H4 (cell line): ENCODE measurements at regions not wholly inside any gene's neighbourhood (a gene's known extent, or its start where the extent isn't known, plus 50 kb on each side); places are given as distances from the start of the nearest gene placed in this dataset.
A peak's percentile ranks its signal among the peaks of the same experiment; 100 is the strongest.
"Not testable (repeated sequence)": the region's sequence is repeated elsewhere in the genome, so short reads cannot be mapped to it uniquely, and the experiment has no call there.

Experiments used
- DNase-seq: peaks from one replicate; pipeline ENCODE4 v3.0.0-alpha.2; 2015; ENCODE audit warnings: low spot score

- no peak for DNase-seq
Observed at GRCh38 chr6:20263059-20263458, 50.8 kb upstream of the MBOAT1 start.

GRCh38 chr6:20265842-20266241, 53.6 kb upstream of the MBOAT1 start:
- no peak for DNase-seq

DNA sequence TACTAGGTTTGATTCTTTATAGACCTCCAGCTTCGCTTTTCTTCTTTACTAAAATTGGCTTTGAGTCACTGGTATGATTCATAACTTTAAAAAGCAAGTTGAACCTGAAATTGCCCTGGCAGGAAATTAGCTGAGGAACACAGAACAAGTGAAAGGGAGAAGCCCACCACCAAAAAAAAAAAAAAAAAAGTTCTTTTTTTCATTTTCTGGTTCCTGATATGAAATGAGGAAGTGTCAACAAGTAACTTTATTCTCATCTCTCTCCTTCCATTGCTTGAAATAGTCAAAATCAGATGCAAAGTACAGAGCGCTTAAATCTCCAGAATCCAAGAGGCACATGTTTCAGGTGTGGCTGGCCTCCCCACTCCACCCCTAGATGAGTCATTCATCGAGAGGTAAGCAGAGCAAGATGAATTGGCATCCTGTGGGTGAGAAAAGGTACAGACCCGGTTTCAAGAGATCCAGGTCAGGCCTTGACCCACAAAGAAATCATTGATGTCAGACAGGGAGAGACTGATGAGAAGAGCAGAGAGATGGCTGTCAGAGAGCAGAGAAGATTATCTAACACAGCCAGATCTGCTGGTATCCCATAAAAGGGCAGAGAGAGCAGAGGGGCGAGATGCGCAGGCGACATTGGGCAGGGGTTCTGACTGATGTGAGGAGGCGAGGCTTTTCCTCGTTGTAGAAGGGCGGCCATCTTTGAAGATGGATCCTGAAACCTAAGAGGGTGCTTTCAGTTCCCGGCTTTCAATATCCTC, 54.8 kb upstream of the MBOAT1 start:
- DNase-seq: no peak

- DNase-seq: no peak
Observed at GRCh38 chr6:20269181-20269580, 56.9 kb upstream of the MBOAT1 start.

- DNase-seq: no peak
Observed at GRCh38 chr6:20271818-20272217, 59.5 kb upstream of the MBOAT1 start.

GRCh38 chr6:20274137-20274536, 61.9 kb upstream of the MBOAT1 start:
- DNase-seq: no peak

DNA sequence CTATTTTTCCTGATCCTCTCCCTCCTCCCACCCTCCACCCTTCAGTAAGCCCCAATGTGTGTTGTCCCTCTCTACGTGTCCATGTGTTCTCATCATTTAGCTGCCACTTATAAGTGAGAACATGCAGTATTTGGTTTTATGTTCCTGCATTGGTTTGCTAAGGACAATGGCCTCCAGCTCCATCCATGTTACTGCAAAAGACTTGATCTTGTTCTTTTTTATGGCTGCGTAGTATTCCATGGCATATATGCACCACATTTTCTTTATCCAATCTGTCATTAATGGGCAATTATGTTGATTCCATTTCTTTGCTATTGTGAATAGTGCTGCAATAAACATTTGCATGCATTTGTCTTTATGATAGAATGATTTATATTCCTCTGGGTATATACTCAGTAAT, 63.6 kb upstream of the MBOAT1 start:
- not testable (repeated sequence) for DNase-seq

GRCh38 chr6:20277724-20278123, 65.5 kb upstream of the MBOAT1 start:
- DNase-seq: not testable (repeated sequence)

- DNase-seq: no peak
Observed at GRCh38 chr6:20279051-20279450, 66.8 kb upstream of the MBOAT1 start.

GRCh38 chr6:20279608-20280287, 67.5 kb upstream of the MBOAT1 start:
- no peak for DNase-seq

GRCh38 chr6:20280288-20280621, 68.0 kb upstream of the MBOAT1 start:
- DNase-seq: no peak

GRCh38 chr6:20284672-20285071, 72.4 kb upstream of the MBOAT1 start:
- DNase-seq: no peak

DNA sequence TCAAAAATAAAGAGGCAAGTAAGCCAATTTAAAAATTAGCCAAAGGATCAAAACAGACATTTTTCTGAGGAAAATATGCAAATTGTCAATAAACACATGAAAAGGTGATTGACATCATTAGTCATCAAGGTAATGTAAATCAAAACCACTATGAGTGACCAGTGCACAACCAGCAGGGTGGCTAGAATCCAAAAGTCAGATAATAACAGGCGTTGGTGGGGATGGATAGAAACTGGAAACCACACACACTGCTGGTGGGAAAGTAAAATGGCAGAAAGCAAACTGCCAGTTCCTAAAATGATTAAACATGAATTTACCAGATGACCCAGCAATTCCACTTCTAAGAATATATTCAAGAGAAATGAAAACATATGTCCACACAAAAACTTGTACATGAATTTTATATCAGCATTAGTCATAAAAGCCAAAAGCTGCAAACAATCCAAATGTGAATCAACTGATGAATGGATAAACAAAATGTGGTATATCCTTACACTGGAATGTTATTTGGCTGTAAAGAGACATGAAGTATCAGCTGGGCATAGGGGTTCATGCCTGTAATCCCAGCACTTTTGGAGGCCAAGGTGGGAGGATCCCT, 74.8 kb upstream of the MBOAT1 start:
- DNase-seq: no peak

- peak; percentile 83 for DNase-seq
Observed at GRCh38 chr6:20291764-20292580, 79.7 kb upstream of the MBOAT1 start.

DNA sequence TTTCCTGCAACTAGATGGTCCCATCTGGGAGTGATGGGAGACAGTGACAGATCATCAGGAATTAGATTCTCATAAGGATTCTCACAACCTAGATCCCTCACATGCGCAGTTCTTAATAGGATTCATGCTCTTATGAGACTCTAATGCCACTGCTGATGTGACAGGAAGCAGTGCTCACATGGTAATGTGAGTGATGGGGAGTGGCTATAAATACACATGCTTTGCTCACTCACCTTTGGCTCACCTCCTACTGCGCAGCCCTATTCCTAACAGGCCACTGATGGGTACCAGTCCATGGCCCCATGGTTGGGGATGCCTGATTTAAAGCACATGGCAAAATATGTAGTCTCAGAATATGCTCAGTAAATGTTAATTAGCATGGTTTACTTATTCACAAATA, 80.6 kb upstream of the MBOAT1 start:
- no peak for DNase-seq

GRCh38 chr6:20301256-20301655, 89.0 kb upstream of the MBOAT1 start:
- DNase-seq: no peak

DNA sequence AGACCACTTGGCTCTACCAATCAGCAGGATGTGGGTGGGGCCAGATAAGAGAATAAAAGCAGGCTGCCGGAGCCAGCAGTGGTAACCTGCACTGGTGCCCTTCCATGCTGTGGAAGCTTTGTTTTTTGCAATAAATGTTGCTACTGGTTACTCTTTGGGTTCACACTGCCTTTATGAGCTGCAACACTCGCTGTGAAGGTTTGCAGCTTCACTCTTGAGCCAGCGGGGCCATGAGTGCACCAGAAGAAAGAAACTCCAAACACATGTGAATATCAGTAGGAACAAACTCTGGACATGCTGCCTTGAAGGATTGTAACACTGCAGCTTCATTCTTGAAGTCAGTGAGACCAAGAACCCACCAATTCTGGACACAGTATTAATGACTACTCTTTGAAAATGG, 89.9 kb upstream of the MBOAT1 start:
- DNase-seq: no peak

GRCh38 chr6:20302702-20303251, 90.5 kb upstream of the MBOAT1 start:
- DNase-seq: no peak

- DNase-seq: no peak
Observed at GRCh38 chr6:20306491-20306890, 94.2 kb upstream of the MBOAT1 start.

- DNase-seq: no peak
Observed at GRCh38 chr6:20309186-20309585, 92.5 kb upstream of the E2F3 start.

GRCh38 chr6:20310185-20310584, 91.5 kb upstream of the E2F3 start:
- no peak for DNase-seq

DNA sequence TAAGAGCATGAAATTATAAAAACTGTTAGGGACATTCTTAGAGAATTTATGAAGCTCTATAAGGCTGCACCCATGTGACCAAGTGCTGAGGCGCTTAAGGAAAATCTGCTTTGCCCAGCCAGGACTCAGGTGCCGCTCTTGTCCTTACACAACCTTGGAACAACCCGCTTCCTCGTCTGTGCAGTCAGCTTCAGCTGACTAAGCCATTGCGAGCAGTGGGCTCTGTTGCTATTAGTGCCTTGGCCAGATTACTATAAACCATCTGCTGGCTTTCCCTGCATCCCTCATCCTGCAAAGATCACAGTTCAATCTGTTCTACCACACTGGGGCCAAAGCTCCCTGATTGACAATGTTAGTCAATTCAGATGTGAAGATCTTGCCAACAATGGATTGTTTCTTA, 89.1 kb upstream of the E2F3 start:
- no peak for DNase-seq
